GM19240 (cell line): ENCODE measurements at regions not wholly inside any gene's neighbourhood (a gene's known extent, or its start where the extent isn't known, plus 50 kb on each side); places are given as distances from the start of the nearest gene placed in this dataset.

Experiments used
- DNase-seq: peaks from one replicate; pipeline ENCODE4 v3.0.0; 2011; ENCODE audit warnings: low spot score; ENCODE audit not compliant: insufficient read length

GRCh38 chr12:127174881-127175280, 1092.1 kb upstream of the TMEM132C start:
- DNase-seq, result no peak

- no peak for DNase-seq
Measured at GRCh38 chr12:127175361-127175760, 1091.6 kb upstream of the TMEM132C start.

GRCh38 chr12:127176804-127177203, 1090.2 kb upstream of the TMEM132C start:
- no peak for DNase-seq

GRCh38 chr12:127178052-127178451, 1088.9 kb upstream of the TMEM132C start:
- no peak for DNase-seq

GRCh38 chr12:127178463-127178862, 1088.5 kb upstream of the TMEM132C start:
- DNase-seq, result no peak

GRCh38 chr12:127179176-127179575, 1087.8 kb upstream of the TMEM132C start:
- no peak for DNase-seq

GRCh38 chr12:127182018-127182417, 1085.0 kb upstream of the TMEM132C start:
- no peak for DNase-seq

GRCh38 chr12:127189992-127190391, 1077.0 kb upstream of the TMEM132C start:
- no peak for DNase-seq

GRCh38 chr12:127191129-127191528, 1075.8 kb upstream of the TMEM132C start:
- no peak for DNase-seq

- no peak for DNase-seq
Measured at GRCh38 chr12:127192391-127192790, 1074.6 kb upstream of the TMEM132C start.

- no peak for DNase-seq
Measured at GRCh38 chr12:127193341-127193740, 1073.6 kb upstream of the TMEM132C start.

GRCh38 chr12:127194176-127194575, 1072.8 kb upstream of the TMEM132C start:
- DNase-seq, result no peak

GRCh38 chr12:127205781-127206555, 1061.0 kb upstream of the TMEM132C start:
- DNase-seq, result no peak

- no peak for DNase-seq
Measured at GRCh38 chr12:127209318-127209717, 1057.7 kb upstream of the TMEM132C start.

GRCh38 chr12:127214186-127214585, 1052.8 kb upstream of the TMEM132C start:
- no peak for DNase-seq

GRCh38 chr12:127223011-127223410, 1044.0 kb upstream of the TMEM132C start:
- no peak for DNase-seq

GRCh38 chr12:127223731-127224130, 1043.2 kb upstream of the TMEM132C start:
- DNase-seq, result no peak

- DNase-seq, result no peak
Measured at GRCh38 chr12:127230843-127231260, 1036.1 kb upstream of the TMEM132C start.

GRCh38 chr12:127231371-127231770, 1035.6 kb upstream of the TMEM132C start:
- no peak for DNase-seq

GRCh38 chr12:127233016-127233415, 1034.0 kb upstream of the TMEM132C start:
- no peak for DNase-seq

GRCh38 chr12:127235761-127236160, 1031.2 kb upstream of the TMEM132C start:
- no peak for DNase-seq

- no peak for DNase-seq
Measured at GRCh38 chr12:127236491-127236890, 1030.5 kb upstream of the TMEM132C start.

GRCh38 chr12:127237151-127237550, 1029.8 kb upstream of the TMEM132C start:
- DNase-seq, result no peak
